ENCODE measurements at regions not wholly inside any gene's neighbourhood (a gene's known extent, or its start where the extent isn't known, plus 50 kb on each side); places are given as distances from the start of the nearest gene placed in this dataset.

- no peak for DNase-seq (ENCODE audit: low spot score)
Measured at GRCh38 chr10:130371156-130371555, 235.0 kb downstream of the GLRX3 start.

- DNase-seq (ENCODE audit: low spot score): no peak
Measured at GRCh38 chr10:130371666-130372065, 235.5 kb downstream of the GLRX3 start.

GRCh38 chr10:130372222-130372621, 236.0 kb downstream of the GLRX3 start:
- DNase-seq (ENCODE audit: low spot score): no peak

- DNase-seq (ENCODE audit: low spot score): no peak
Measured at GRCh38 chr10:130372866-130373265, 236.7 kb downstream of the GLRX3 start.

GRCh38 chr10:130377986-130378540, 241.9 kb downstream of the GLRX3 start:
- no peak for DNase-seq (ENCODE audit: low spot score)

- DNase-seq (ENCODE audit: low spot score): no peak
Measured at GRCh38 chr10:130378556-130379400, 242.6 kb downstream of the GLRX3 start.

- DNase-seq (ENCODE audit: low spot score): no peak
Measured at GRCh38 chr10:130380056-130380455, 243.9 kb downstream of the GLRX3 start.

- no peak for DNase-seq (ENCODE audit: low spot score)
Measured at GRCh38 chr10:130382031-130382430, 245.8 kb downstream of the GLRX3 start.

GRCh38 chr10:130387936-130388580, 251.9 kb downstream of the GLRX3 start:
- no peak for DNase-seq (ENCODE audit: low spot score)

GRCh38 chr10:130388746-130389145, 252.6 kb downstream of the GLRX3 start:
- no peak for DNase-seq (ENCODE audit: low spot score)

- DNase-seq (ENCODE audit: low spot score): no peak
Measured at GRCh38 chr10:130389906-130390305, 253.7 kb downstream of the GLRX3 start.

GRCh38 chr10:130392031-130392430, 255.8 kb downstream of the GLRX3 start:
- DNase-seq (ENCODE audit: low spot score): no peak

GRCh38 chr10:130393342-130393741, 257.2 kb downstream of the GLRX3 start:
- no peak for DNase-seq (ENCODE audit: low spot score)

GRCh38 chr10:130394832-130395231, 258.6 kb downstream of the GLRX3 start:
- no peak for DNase-seq (ENCODE audit: low spot score)

- DNase-seq (ENCODE audit: low spot score): no peak
Measured at GRCh38 chr10:130395248-130395936, 259.2 kb downstream of the GLRX3 start.

GRCh38 chr10:130396044-130396443, 259.9 kb downstream of the GLRX3 start:
- DNase-seq (ENCODE audit: low spot score): no peak

GRCh38 chr10:130398090-130398994, 262.2 kb downstream of the GLRX3 start:
- no peak for DNase-seq (ENCODE audit: low spot score)

GRCh38 chr10:130399425-130399950, 263.3 kb downstream of the GLRX3 start:
- no peak for DNase-seq (ENCODE audit: low spot score)

- DNase-seq (ENCODE audit: low spot score): no peak
Measured at GRCh38 chr10:130400890-130401289, 264.7 kb downstream of the GLRX3 start.

- no peak for DNase-seq (ENCODE audit: low spot score)
Measured at GRCh38 chr10:130401860-130402765, 265.9 kb downstream of the GLRX3 start.

Data from LoVo (cell line).